ENCODE measurements at regions not wholly inside any gene's neighbourhood (a gene's known extent, or its start where the extent isn't known, plus 50 kb on each side); places are given as distances from the start of the nearest gene placed in this dataset.

DNA sequence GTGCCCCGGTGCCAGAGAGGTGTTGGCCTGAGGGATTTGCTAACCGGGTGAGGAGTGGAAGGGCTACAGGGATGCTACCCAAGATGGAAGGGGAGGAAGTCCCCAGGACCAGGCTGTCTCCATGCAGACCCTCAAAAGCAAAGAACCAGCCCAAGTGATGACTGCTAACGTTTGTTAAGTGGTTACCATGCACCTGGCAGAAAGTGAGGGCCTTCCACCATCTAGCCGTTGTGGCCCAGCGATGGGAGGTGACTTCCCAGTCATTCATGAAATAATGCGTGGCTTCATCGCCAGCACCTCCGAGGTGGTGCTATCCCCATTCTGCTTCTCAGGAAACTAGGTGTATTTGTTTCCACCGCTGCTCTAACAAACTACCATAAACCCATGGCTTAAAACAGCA, 86.8 kb upstream of the LANCL2 start:
- TF ChIP-seq, protein P1, sequence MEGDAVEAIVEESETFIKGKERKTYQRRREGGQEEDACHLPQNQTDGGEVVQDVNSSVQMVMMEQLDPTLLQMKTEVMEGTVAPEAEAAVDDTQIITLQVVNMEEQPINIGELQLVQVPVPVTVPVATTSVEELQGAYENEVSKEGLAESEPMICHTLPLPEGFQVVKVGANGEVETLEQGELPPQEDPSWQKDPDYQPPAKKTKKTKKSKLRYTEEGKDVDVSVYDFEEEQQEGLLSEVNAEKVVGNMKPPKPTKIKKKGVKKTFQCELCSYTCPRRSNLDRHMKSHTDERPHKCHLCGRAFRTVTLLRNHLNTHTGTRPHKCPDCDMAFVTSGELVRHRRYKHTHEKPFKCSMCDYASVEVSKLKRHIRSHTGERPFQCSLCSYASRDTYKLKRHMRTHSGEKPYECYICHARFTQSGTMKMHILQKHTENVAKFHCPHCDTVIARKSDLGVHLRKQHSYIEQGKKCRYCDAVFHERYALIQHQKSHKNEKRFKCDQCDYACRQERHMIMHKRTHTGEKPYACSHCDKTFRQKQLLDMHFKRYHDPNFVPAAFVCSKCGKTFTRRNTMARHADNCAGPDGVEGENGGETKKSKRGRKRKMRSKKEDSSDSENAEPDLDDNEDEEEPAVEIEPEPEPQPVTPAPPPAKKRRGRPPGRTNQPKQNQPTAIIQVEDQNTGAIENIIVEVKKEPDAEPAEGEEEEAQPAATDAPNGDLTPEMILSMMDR (IDR thresholded peaks at IDR 0.05), result no peak
- no peak for TF ChIP-seq POLR2A (IDR thresholded peaks at IDR 0.05)

Data from testis (tissue), 2 donors.